HepG2 (cell line): ENCODE measurements at regions not wholly inside any gene's neighbourhood (a gene's known extent, or its start where the extent isn't known, plus 50 kb on each side); places are given as distances from the start of the nearest gene placed in this dataset.

ENCODE experiments used
- CHD4 ChIP-seq: fragments of 200-600 bp; sonication (generic); IDR thresholded peaks from 2 replicates; pipeline ENCODE4 v1.7.0; 2017; ENCODE audit warnings: mild to moderate bottlenecking, low read length, borderline replicate concordance
- FOXC1 ChIP-seq: sonication (generic); formaldehyde crosslinking; IDR thresholded peaks from 2 replicates; pipeline ENCODE4 v1.8.0; 2022; ENCODE audit warnings: mild to moderate bottlenecking, missing genetic modification reagents, borderline replicate concordance
- HNRNPK ChIP-seq: fragments of 200-400 bp; formaldehyde crosslinking; IDR thresholded peaks from 2 replicates; pipeline ENCODE4 v1.6.1; 2018; ENCODE audit warnings: low read length, low read depth, moderate library complexity, mild to moderate bottlenecking; ENCODE audit not compliant: poor library complexity, severe bottlenecking
- KDM4B ChIP-seq: sonication (generic); formaldehyde crosslinking; IDR thresholded peaks from 2 replicates; pipeline ENCODE4 v1.4.0; 2020; ENCODE audit warnings: missing genetic modification reagents
- NFE2 ChIP-seq: sonication (generic); formaldehyde crosslinking; IDR thresholded peaks from 2 replicates; pipeline ENCODE4 v1.4.0; 2020; ENCODE audit warnings: missing genetic modification reagents
- TBL1XR1 ChIP-seq: fragments of 150-350 bp; IDR thresholded peaks from 2 replicates; pipeline ENCODE4 v1.6.1; 2014; ENCODE audit warnings: borderline replicate concordance, low read length; ENCODE audit not compliant: partially characterized antibody
- YEATS4 ChIP-seq: sonication (generic); formaldehyde crosslinking; IDR thresholded peaks from 2 replicates; pipeline ENCODE4 v1.4.0; 2020; ENCODE audit warnings: missing genetic modification reagents, borderline replicate concordance
- ZNF282 ChIP-seq: fragments of 450-650 bp; IDR thresholded peaks from 2 replicates; pipeline ENCODE4 v1.6.1; 2018; ENCODE audit not compliant: partially characterized antibody
- ZNF670 ChIP-seq: sonication (generic); formaldehyde crosslinking; IDR thresholded peaks from 2 replicates; pipeline ENCODE4 v1.8.0; 2022; ENCODE audit warnings: mild to moderate bottlenecking, missing genetic modification reagents, borderline replicate concordance
- TF ChIP-seq, protein P1 (sequence below): sonication (generic); formaldehyde crosslinking; IDR thresholded peaks from 2 replicates; pipeline ENCODE4 v1.9.0; 2022; ENCODE audit warnings: low read depth, missing genetic modification reagents
- TF ChIP-seq, protein P2 (sequence below): sonication (generic); formaldehyde crosslinking; IDR thresholded peaks from 2 replicates; pipeline ENCODE4 v1.4.0; 2020; ENCODE audit warnings: mild to moderate bottlenecking, missing genetic modification reagents

DNA sequence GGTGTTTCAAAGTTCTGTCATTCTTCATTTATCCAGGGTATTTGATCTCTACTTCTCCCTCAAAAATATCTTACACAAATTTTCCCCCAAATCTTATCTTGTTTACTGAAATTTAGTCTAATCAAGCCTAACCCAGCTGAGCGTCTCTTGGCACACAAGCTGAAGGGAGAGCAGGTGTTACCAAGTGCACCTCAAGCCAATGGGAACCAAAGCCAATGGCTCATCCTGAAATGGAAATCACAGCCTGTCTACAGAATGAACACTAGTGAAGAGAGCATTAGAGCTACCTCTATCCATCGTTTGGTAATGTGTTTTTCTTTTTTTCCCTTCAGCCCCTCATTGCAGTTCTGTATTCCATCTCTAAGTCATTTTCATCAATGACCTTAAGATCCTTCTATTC is 1350.8 kb downstream of the OLFM4 start (continued):
- TF ChIP-seq KDM4B (CRISPR knock-in tag) = no peak
- no peak for TF ChIP-seq NFE2
- no peak for TF ChIP-seq YEATS4 (CRISPR knock-in tag)
- no peak for TF ChIP-seq ZNF282
- no peak for TF ChIP-seq TBL1XR1
- no peak for TF ChIP-seq HNRNPK
- TF ChIP-seq ZNF670 (CRISPR knock-in tag) = no peak
- TF ChIP-seq, protein P1, sequence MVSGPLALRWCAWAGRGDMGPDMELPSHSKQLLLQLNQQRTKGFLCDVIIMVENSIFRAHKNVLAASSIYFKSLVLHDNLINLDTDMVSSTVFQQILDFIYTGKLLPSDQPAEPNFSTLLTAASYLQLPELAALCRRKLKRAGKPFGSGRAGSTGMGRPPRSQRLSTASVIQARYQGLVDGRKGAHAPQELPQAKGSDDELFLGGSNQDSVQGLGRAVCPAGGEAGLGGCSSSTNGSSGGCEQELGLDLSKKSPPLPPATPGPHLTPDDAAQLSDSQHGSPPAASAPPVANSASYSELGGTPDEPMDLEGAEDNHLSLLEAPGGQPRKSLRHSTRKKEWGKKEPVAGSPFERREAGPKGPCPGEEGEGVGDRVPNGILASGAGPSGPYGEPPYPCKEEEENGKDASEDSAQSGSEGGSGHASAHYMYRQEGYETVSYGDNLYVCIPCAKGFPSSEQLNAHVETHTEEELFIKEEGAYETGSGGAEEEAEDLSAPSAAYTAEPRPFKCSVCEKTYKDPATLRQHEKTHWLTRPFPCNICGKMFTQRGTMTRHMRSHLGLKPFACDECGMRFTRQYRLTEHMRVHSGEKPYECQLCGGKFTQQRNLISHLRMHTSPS (CRISPR knock-in tag) = no peak
- TF ChIP-seq, protein P2, sequence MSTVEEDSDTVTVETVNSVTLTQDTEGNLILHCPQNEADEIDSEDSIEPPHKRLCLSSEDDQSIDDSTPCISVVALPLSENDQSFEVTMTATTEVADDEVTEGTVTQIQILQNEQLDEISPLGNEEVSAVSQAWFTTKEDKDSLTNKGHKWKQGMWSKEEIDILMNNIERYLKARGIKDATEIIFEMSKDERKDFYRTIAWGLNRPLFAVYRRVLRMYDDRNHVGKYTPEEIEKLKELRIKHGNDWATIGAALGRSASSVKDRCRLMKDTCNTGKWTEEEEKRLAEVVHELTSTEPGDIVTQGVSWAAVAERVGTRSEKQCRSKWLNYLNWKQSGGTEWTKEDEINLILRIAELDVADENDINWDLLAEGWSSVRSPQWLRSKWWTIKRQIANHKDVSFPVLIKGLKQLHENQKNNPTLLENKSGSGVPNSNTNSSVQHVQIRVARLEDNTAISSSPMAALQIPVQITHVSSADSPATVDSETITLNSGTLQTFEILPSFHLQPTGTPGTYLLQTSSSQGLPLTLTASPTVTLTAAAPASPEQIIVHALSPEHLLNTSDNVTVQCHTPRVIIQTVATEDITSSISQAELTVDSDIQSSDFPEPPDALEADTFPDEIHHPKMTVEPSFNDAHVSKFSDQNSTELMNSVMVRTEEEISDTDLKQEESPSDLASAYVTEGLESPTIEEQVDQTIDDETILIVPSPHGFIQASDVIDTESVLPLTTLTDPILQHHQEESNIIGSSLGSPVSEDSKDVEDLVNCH = no peak
- no peak for TF ChIP-seq FOXC1 (CRISPR knock-in tag)
- TF ChIP-seq CHD4 = no peak
